Esophagus squamous epithelium (tissue), 4 donors: ENCODE measurements at regions not wholly inside any gene's neighbourhood (a gene's known extent, or its start where the extent isn't known, plus 50 kb on each side); places are given as distances from the start of the nearest gene placed in this dataset.

Source experiments
- POLR2A ChIP-seq, 4 donors: fragments of 450-650 bp; IDR thresholded peaks; one replicate each; pipeline ENCODE4 v1.6.1; 2017; ENCODE audit warnings: antibody characterized with exemption in 4 of 4, mild to moderate bottlenecking in 4 of 4, moderate library complexity in 3 of 4
- TF ChIP-seq, protein P1 (sequence below), 6 experiments: fragments of 450-650 bp in 4 of 6; fragments of 200-600 bp in 2 of 6; sonication (generic) in 2 of 6; IDR thresholded peaks; one replicate each; pipeline ENCODE4 v1.5.1; 2016 to 2019; ENCODE audit warnings: antibody characterized with exemption in 6 of 6, mild to moderate bottlenecking in 4 of 6, moderate library complexity in 4 of 6

DNA sequence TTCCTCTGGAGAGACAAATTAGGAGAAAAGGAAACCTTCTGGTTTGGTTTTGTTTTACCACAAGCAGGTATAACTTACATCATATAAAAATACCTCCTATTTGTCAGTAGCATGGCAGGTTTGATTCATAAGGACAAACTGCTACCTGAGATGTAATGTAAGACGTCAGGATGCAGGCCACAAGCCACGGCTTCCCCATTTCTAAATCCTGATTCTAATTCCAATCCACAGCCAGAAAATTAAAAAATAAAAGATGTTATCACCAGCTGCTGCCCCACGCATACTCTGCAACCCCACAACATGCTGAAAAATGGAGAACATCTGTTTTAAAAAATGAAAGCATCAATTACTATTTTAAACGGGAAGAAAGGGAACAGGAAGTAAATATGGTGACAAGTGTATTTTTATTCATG is 197.6 kb downstream of the BCL11A start:
- TF ChIP-seq, protein P1, sequence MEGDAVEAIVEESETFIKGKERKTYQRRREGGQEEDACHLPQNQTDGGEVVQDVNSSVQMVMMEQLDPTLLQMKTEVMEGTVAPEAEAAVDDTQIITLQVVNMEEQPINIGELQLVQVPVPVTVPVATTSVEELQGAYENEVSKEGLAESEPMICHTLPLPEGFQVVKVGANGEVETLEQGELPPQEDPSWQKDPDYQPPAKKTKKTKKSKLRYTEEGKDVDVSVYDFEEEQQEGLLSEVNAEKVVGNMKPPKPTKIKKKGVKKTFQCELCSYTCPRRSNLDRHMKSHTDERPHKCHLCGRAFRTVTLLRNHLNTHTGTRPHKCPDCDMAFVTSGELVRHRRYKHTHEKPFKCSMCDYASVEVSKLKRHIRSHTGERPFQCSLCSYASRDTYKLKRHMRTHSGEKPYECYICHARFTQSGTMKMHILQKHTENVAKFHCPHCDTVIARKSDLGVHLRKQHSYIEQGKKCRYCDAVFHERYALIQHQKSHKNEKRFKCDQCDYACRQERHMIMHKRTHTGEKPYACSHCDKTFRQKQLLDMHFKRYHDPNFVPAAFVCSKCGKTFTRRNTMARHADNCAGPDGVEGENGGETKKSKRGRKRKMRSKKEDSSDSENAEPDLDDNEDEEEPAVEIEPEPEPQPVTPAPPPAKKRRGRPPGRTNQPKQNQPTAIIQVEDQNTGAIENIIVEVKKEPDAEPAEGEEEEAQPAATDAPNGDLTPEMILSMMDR (IDR thresholded peaks at IDR 0.05), result no peak
- no peak for TF ChIP-seq POLR2A (IDR thresholded peaks at IDR 0.05)
